Upper lobe of right lung (tissue), 1 donor: ENCODE measurements at regions not wholly inside any gene's neighbourhood (a gene's known extent, or its start where the extent isn't known, plus 50 kb on each side); places are given as distances from the start of the nearest gene placed in this dataset.
"Not testable (repeated sequence)": the region's sequence is repeated elsewhere in the genome, so short reads cannot be mapped to it uniquely, and the experiment has no call there.

Source experiments
- ATAC-seq: fragments of 200-7000 bp; cut with Tn5 transposase; one replicate; pipeline ENCODE4 v1.9.1; 2020; ENCODE audit warnings: mild to moderate bottlenecking, moderate library complexity
- DNase-seq: peaks from one replicate; pipeline ENCODE4 v3.0.0-alpha.2; 2020
- H3K27ac ChIP-seq: fragments of 200-600 bp; one replicate; pipeline ENCODE4 v1.8.0; 2022
- H3K27me3 ChIP-seq: fragments of 200-600 bp; one replicate; pipeline ENCODE4 v1.8.0; 2022; ENCODE audit warnings: mild to moderate bottlenecking
- H3K36me3 ChIP-seq: fragments of 200-600 bp; one replicate; pipeline ENCODE4 v1.8.0; 2022
- H3K4me1 ChIP-seq: fragments of 200-600 bp; one replicate; pipeline ENCODE4 v1.8.0; 2022
- H3K4me3 ChIP-seq: fragments of 200-600 bp; one replicate; pipeline ENCODE4 v1.8.0; 2022; ENCODE audit warnings: mild to moderate bottlenecking
- H3K9me3 ChIP-seq: fragments of 200-600 bp; one replicate; pipeline ENCODE4 v1.8.0; 2022
- CTCF ChIP-seq: fragments of 200-600 bp; IDR thresholded peaks from one replicate; pipeline ENCODE4 v1.8.0; 2022; ENCODE audit warnings: antibody characterized with exemption
- intact Hi-C: fragments of 100-400 bp; cut with DNase I; formaldehyde crosslinking; loops from one replicate; pipeline ENCODE4 v1.11.0; 2022
- donor health status: DM: no; HTN: yes; CAD: no; lungs with severe emphysema.

GRCh38 chr1:30548294-30548693 is 175.1 kb downstream of the MATN1 start:
- H3K9me3 ChIP-seq: no peaks in the 10 kb centered on the region
- H3K27me3 ChIP-seq: no peaks in the 10 kb centered on the region
- no peaks in the 10 kb centered on the region for H3K36me3 ChIP-seq
- DNase-seq (no peak), ATAC-seq (no peak)
- H3K4me1 ChIP-seq: no peaks in the 10 kb centered on the region
- no peak overlapping the region for H3K27ac ChIP-seq
- intact Hi-C loops: no loop called here
- H3K4me3 ChIP-seq: no peak overlapping the region
- TF ChIP-seq CTCF: no peak

- H3K27me3 ChIP-seq, DNase-seq, intact Hi-C loops: not testable (repeated sequence)
Observed at GRCh38 chr1:30547326-30547725, 176.1 kb downstream of the MATN1 start.

GRCh38 chr1:30545365-30545764 is 178.0 kb downstream of the MATN1 start:
- no peaks in the 10 kb centered on the region for H3K27me3 ChIP-seq
- H3K36me3 ChIP-seq: no peaks in the 10 kb centered on the region
- no peak overlapping the region for H3K4me3 ChIP-seq
- intact Hi-C loops: no loop called here
- no peaks in the 10 kb centered on the region for H3K9me3 ChIP-seq
- H3K4me1 ChIP-seq: no peaks in the 10 kb centered on the region
- H3K27ac ChIP-seq: no peak overlapping the region
- DNase-seq (no peak), ATAC-seq (no peak)
- no peak for TF ChIP-seq CTCF

More at GRCh38 chr1:30547326-30547725, 176.1 kb downstream of the MATN1 start:
- not testable (repeated sequence) for H3K27ac ChIP-seq, H3K9me3 ChIP-seq, H3K4me3 ChIP-seq, H3K4me1 ChIP-seq, H3K36me3 ChIP-seq, ATAC-seq

- Histone ChIP-seq H3K36me3 (no peaks in the 10 kb centered on the region), H3K9me3 (no peaks in the 10 kb centered on the region), H3K27ac (no peak overlapping the region), H3K4me1 (no peaks in the 10 kb centered on the region), H3K4me3 (no peak overlapping the region), H3K27me3 (no peaks in the 10 kb centered on the region)
- intact Hi-C loops: no loop called here
- DNase-seq (no peak), ATAC-seq (no peak)
- no peak for TF ChIP-seq CTCF
Observed at GRCh38 chr1:30541721-30542485, 181.5 kb downstream of the MATN1 start.

GRCh38 chr1:30540611-30541192 is 182.7 kb downstream of the MATN1 start:
- Histone ChIP-seq H3K36me3 (no peaks in the 10 kb centered on the region), H3K4me1 (no peaks in the 10 kb centered on the region), H3K27me3 (no peaks in the 10 kb centered on the region), H3K27ac (no peak overlapping the region), H3K9me3 (no peaks in the 10 kb centered on the region), H3K4me3 (no peak overlapping the region)
- DNase-seq (no peak), ATAC-seq (no peak)
- intact Hi-C loops: no loop called here
- TF ChIP-seq CTCF: no peak

GRCh38 chr1:30539884-30540283 is 183.5 kb downstream of the MATN1 start:
- intact Hi-C loops: no loop called here
- no peak for TF ChIP-seq CTCF
- no peaks in the 10 kb centered on the region for H3K36me3 ChIP-seq
- no peak overlapping the region for H3K4me3 ChIP-seq
- no peak overlapping the region for H3K27ac ChIP-seq
- DNase-seq: no peak
- H3K9me3 ChIP-seq: no peaks in the 10 kb centered on the region
- no peak for ATAC-seq
- H3K4me1 ChIP-seq: no peaks in the 10 kb centered on the region
- no peaks in the 10 kb centered on the region for H3K27me3 ChIP-seq
